ENCODE measurements at regions not wholly inside any gene's neighbourhood (a gene's known extent, or its start where the extent isn't known, plus 50 kb on each side); places are given as distances from the start of the nearest gene placed in this dataset.

DNA sequence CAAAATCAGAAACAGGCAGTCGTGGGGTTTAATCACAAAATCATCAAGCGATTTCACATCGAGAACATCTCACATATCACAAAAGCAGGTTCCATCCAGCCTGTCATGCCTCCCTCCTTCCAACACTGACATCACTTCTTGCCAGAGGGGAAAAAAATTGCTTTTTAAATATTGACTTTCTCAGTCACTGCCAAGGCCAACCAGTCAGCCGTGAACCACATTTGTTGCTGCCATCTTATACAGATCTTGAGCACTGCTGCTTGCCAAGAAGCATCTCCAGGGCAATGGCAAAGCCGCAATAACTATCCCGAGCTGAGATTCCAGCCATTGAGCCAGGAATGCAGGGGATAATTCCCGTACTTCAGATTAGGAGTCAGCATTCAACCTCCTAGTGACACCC, 174.6 kb downstream of the ANXA2 start:
- TF ChIP-seq, protein P1, sequence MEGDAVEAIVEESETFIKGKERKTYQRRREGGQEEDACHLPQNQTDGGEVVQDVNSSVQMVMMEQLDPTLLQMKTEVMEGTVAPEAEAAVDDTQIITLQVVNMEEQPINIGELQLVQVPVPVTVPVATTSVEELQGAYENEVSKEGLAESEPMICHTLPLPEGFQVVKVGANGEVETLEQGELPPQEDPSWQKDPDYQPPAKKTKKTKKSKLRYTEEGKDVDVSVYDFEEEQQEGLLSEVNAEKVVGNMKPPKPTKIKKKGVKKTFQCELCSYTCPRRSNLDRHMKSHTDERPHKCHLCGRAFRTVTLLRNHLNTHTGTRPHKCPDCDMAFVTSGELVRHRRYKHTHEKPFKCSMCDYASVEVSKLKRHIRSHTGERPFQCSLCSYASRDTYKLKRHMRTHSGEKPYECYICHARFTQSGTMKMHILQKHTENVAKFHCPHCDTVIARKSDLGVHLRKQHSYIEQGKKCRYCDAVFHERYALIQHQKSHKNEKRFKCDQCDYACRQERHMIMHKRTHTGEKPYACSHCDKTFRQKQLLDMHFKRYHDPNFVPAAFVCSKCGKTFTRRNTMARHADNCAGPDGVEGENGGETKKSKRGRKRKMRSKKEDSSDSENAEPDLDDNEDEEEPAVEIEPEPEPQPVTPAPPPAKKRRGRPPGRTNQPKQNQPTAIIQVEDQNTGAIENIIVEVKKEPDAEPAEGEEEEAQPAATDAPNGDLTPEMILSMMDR (conservative IDR thresholded peaks at IDR 0.05 in 1 of 2, IDR thresholded peaks at IDR 0.05 in 1 of 2; ENCODE audit: extremely low read depth in 1 of 2, insufficient read depth in 1 of 2, low read depth in 1 of 2, low read length in 2 of 2) = no peak
- TF ChIP-seq EZH2 (IDR thresholded peaks at IDR 0.05; ENCODE audit: borderline replicate concordance, low read length) = no peak
